HG03097 (cell line): ENCODE measurements at regions not wholly inside any gene's neighbourhood (a gene's known extent, or its start where the extent isn't known, plus 50 kb on each side); places are given as distances from the start of the nearest gene placed in this dataset.
"Not testable (repeated sequence)": the region's sequence is repeated elsewhere in the genome, so short reads cannot be mapped to it uniquely, and the experiment has no call there.

Source experiments
- ATAC-seq: cut with Tn5 transposase; IDR thresholded peaks from one replicate; pipeline ENCODE4 v1.9.1; 2021; ENCODE audit not compliant: unreplicated experiment, low FRiP score

DNA sequence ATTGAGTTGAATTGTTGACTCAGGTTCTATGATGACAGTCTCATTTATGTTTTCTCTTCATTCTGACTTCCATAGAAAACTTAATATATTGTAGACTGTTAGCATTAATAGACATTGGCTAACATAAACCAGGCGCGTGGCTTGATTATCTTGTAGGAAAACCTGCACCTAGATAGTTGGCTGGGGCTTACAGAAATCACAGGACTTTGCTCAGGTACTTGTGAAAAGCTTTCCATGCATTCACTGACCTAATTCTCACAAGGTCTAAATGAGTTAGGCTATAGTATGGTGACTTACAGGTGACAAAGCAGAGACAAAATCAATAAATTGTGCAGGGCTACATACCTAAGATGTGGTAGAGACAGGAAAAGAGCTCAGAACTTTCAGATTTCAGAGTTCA lies 212.8 kb downstream of the GPAT3 start:
- ATAC-seq = no peak

DNA sequence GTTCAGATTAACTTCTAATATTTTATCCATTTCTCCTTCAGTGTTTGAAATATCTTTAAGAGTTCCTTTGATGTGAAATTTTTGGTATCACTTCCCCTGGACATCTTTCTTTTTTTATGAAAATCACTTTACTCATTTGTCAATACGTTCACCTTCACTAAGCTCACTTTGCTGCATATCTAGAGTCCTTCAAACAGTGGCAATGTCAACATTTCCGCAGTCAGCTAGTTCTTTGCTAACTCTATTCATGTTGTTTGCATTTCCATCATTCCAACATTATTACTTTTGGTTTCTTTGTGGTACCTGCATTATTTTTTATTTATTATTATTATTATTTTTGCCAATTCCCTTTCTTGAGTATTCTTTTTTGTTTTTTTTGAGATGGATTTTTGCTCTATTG lies 203.0 kb downstream of the GPAT3 start:
- no peak for ATAC-seq

DNA sequence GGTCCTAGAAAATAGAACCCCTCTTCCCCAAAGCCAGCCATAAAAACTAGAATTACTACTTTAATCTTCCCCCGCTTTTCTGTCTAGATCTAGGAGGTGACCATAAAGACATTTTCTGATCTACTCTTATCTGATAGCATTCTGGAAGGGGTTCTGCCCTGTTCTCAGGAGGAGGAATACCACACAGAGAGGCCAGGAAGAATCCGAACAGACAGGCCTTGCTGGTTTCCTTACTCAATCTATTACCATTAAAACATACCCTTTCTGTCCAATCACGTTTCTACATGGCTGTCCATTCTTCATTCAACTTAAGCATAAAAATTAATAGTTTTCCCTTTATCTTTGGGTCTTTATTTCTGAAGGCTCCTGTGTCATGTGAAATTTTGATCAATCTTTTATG lies 198.7 kb downstream of the GPAT3 start:
- no peak for ATAC-seq

DNA sequence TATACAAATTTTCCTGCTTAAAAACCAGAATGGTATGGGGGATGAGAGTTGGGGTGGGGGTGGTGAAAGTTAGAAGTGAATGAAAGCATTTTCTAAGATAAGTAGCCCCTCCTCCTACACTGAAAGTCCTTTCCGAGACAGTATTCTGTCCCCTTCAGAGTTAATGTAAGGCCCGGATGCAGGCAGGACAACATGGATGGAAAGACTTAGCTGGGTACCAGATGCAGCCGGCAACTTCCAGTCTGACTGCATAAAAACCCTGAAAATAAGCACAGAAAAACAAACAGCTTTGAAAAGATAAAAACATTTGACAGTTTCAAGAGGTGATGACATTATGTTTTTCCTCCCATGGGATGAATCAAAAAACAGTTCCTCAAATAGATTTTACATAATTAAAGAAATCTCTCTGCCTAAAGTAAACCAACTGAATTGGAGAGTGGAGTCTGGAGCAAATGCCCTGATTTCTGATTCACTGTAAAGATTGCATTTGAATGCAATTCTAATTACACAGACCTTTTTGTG lies 196.3 kb downstream of the GPAT3 start:
- ATAC-seq = no peak

DNA sequence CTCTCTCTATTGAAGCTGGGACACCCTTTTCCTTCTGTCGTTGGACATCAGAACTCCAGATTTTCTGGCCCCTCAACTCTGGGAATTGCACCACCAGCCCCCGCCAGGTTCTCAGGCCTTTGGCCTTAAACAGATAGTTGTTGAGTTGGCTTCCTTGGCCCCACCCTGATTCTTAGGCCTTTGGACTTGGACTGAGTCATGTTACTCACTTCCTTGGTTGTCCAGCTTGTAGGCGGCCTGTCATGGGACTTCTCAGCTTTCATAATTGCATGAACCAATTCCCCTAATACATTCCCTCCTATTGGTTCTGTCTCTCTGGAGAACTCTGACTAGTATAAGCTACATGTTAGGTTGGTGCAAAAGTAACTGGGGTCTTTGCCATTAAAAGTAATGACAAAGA lies 195.7 kb downstream of the GPAT3 start:
- no peak for ATAC-seq

DNA sequence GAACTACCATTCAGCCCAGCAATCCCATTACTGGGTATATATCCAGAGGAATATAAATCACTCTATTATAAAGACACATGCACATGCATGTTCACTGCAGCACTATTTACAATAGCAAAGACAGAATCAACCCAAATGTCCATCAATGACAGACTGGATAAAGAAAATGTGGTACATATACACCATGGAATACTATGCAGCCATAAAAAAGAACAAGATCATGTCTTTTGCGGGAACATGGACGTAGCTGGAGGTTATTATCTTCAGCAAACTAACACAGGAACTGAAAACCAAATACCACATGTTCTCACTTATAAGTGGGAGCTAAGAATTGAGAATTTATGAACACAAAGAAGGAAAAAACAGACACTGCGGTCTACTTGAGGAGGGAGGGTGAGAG lies 195.1 kb downstream of the GPAT3 start:
- ATAC-seq = not testable (repeated sequence)

DNA sequence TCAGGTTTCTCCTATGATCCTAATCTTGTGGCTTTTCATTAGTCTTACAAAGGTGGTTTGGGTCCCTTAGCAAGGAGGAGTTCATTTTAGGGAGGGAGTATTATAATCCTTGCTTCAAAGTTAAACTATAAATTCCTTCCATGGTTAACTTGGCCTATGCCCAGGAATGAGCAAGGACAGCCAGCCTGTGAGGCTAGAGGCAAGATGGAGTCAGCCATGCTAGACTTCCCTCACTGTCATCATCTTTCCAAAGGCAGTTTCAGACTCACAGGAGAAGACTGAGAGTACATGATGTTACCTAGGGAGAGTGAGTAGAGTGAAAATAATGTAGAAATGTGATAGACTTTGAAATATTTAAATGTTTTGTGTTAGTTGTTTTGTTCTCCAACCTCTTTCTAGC lies 192.3 kb downstream of the GPAT3 start:
- ATAC-seq = no peak

DNA sequence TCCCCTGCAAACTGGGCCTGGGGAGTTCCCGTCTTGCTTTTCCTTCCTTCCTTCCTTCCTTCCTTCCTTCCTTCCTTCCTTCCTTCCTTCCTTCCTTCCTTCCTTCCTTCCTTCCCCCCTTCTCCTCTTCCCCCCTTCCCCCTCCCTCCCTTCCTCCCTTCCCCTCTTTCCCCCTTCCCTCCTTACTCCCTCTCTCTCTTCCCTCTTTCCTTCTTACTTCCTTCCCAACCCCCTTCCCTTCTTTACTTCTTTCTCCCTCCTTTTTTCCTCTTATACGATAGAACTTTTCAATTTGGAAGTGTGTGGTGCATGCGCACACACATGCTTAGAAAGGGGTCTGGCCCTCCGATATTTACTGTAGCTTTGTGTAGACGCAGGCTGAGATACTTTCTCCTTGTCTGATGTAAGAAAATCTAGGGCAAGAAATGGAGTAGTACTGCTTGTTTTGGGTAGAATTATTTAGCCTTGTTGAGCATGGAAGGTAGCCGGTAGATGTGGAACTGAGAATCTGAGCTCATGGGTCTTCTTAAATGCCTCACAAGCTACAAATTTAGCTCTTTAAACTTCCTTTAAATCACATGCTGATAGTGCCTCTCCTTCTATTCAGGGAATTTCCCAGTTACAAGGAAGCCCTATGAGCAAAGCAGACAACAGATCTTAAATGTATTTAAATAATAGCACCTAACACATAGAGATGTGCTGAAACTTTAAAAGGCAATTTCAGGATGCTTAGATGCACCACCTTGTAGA lies 189.6 kb downstream of the GPAT3 start:
- no peak for ATAC-seq

DNA sequence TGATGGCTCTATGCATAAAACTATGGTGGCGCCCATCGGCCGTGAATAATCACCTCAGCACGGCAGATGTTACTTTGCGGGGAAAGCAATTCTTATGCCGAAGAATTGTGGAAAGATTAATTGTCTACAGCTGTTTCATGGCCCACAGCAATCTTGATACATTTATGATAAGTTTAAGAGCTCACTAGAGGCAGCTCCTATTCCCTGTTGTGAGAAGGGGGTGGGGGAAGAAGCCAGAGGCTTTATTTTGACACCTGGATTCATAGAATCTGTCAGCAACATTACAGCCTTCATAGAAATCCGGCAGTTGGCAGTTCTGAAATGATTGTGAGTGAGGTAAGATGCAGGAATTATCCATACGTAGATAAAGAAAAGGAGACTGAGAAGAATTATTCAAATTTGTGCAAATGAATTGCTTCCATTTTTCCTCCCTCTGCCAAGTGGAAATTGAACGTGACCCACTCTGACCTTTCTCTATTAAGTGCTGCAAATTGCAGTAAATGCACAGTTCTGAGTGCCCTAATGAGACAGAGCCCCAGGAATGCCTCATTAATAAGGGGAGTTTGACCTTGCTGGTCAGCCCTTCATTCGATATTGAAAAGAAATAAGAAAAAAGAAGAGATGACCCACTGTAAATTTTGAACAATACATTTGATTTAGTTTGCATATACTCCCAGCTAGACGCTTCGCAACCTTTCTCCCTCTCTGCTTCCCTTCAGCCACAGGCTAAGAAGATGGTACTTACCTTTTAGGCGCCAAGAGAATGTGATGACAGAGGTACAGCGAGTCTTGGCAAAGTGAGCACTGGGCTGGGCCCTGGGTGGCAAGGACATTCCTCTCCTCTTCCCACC lies 188.8 kb downstream of the GPAT3 start:
- no peak for ATAC-seq

DNA sequence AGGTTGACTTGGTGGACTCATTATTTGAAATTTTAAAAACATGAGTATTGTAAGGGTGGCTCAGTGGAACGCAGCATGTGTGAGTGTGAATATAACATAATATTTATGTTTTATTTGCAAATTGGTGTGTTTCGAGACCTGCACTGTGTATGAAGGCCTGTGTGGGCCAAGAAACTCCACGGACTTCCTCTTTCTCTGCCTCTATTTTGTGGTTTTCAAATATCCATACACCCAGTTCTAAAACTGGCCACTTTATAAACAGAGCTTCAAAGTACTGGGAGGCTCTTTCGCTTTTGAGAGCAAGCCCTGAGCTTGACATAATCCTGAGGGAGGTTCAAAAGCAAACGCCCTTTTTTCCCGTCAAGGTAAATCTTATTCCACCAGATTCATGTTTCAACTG lies 187.7 kb downstream of the GPAT3 start:
- no peak for ATAC-seq

DNA sequence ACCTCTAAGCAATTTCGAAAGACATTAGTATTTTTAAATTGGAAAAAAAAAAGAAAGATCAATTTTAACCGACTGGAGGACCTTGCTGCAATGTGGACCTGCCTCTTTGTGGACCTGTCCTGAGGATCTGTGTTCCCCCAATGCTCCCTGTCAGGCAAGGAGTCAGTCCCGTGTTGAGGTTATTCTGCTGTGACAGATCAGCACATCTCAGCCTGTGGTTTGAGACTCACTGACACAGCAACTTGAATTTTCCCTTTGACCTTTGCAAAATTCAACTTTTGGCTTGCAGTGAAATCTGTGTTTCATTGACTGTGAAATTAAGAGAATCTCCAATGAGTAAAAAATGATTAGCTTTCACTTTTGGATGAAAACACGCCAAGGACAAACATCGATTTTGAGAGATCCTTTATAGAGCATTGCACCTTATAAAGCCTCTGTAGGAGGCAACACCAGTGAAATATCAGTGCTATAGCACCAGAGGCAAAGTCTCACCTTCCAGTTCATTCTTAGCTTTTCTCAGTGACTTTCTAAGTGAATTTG lies 186.9 kb downstream of the GPAT3 start:
- no peak for ATAC-seq

DNA sequence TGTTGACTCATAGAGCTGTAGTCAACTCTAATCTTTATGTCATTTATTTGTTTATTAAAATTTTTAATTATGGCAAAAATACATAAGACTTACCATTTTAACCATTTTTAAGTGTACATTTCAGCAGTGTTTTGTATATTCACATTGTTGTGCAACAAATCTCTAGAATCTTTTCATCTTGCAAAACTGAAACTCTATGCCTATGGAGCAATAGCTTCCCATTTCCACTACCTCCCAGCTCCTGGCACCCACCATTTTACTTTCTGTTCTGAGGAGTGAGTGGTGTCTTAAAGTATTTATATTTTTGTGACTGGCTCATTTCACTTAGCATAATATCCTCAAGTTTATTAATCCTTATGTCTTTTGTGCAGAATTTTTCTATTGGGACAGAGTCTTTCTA lies 181.0 kb downstream of the GPAT3 start:
- ATAC-seq = no peak

DNA sequence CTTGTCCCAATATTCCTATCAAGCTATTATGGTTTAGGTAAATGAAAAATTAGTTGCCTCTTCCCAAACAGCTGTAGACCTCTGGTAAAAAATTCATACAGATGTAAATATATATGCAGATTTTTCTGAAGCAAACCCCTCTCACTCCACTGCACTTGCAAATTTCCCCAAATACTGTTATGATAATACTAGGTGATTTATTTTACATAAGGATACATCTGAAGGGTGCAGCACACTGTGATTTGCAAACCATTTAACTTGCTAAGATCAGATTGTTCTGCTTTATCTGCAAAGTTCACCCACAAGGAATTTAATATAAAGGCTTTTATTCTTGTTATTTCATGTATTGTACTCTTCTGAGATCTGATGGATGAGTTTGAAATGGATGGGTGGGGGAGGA lies 177.0 kb downstream of the GPAT3 start:
- ATAC-seq = no peak

DNA sequence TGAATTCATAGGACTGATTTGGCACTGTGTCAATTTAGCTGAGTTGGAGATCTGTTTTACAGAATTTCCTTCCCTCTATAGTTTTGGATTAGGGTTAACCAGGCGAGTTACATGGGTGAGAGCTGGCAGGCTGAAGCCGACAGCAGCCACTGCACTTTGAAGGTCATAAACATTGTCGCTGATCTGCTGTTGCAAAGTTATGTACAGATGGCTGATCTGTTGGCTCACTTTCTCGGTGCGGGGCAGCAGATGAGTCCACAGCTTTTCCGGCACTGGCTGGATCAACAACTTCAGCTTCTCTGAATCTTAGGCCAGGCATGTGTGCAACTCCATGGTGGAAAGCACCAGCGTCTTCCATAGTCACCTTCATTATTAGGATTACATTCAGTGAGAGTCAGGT lies 173.7 kb downstream of the GPAT3 start:
- ATAC-seq = no peak

DNA sequence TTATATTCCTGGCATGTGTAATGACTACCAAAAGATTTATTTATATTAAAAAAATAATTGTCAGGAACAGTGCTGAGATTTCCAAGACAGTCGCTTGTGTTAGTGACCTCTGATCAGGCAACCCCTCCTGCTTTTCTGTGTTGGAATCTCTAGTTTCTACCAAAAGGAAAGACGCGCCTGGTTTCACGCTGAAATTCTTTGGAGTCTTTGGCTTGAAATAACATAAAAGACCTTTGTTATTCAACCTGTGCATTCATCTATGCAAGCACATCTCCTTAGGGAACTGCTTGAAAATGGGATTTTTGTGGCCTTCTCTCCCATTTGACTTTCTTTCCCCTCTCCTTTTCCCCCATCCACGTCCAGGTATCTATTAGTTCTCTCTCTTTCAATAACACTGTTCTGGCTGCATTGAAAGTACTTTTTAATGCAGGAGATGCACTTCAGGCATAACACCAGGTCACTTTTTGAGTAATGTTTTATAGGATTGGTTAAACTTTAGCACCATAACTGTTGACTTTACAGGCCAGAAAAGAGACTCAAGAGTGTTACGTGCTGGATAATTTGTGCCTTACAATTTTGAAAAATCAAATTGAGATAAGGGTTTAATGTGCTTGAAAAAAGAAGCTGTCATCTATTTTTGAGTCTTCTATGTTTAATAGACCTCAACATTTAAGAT lies 172.7 kb downstream of the GPAT3 start:
- no peak for ATAC-seq

DNA sequence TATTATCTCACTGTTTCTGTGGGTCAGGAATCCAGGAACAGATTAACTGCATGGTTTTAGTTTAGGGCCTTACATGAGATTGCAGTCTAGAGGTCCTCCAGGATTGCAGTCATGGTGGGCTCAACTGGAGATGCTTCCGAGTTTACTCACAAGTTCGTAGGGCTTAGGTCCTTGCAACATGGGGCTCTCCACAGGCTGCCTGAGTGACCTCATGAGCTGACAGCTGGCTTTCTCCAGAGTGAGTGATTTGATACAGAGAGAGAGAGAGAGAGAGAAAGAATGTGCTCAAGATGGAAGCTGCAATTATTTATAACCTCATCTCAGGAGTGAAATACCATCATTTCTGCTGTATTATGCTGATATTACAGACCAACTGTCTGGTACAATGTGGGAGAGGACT lies 168.9 kb downstream of the GPAT3 start:
- ATAC-seq = no peak

DNA sequence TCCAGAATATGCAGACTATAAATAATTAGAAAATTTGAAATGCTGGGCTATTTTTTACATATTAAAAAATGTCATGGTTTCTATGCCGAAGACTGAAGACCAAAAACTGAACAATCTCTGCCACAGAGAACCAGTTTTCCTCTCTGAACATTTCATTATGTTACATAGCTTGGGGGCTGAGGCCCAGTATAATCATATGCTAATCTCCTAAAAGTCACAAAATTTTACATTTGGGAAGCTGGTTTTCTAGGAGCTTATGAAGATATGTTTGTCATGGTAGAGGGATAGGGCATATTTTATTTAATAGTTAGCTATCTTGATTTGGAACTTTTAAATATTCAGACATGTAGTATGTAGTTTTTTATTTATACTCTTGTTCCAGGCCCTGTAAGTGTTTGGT lies 167.8 kb downstream of the GPAT3 start:
- ATAC-seq = no peak

DNA sequence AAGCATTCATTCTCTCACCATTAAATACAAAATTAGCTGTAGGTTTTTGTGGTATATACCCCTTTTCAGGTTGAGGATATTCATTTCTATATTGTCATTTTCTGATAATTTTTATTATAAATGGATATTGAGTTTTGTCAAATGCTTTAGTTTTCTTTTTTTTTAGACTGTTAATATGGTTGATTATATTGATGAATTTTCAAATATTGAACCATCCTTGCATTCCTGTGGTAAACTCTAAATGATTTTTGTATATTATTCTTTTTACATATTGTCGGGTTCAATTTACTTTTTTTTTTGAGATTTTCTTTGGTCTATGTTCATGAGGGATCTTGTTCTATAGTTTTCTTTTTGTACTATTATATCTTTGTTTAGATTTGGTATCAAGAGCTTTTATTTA lies 165.1 kb downstream of the GPAT3 start:
- ATAC-seq = no peak

DNA sequence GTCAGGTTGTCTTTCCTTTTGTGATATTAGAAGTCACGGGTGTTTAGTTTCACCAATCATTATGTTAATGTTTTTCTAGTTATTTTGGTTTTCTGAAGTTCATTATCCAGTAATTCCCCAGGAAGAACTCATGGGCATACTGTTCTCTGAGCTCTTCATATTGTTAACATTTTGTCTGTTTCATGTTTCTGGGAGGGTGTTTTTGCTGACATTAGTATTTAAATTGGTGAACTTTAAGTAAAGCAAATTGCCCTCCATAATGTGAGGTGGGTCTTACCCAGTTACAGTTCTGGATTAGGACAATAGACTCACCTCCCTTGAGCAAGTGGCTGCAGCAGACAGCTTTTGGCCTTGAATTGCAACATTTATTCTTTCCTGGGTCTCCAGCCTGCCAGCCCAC lies 163.4 kb downstream of the GPAT3 start:
- ATAC-seq = no peak

DNA sequence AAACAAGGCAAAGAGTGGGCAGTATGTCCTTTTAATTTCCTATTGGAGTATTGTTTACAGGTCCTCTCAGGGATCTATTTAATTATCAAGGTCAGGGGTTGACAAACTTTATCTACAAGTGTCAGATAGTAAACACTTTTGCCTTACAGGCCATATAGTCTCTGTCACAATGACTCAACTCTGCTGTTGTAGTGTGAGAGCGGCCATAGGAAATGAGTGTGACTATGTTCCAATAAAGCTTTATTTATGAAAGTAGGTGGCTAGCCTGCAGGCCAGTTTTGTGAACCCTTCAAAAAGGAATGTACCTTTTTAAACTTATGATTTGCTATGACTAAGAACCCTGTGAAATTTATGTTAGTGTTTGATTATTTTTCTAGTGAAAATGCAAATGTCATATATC lies 156.1 kb downstream of the GPAT3 start:
- ATAC-seq = no peak

DNA sequence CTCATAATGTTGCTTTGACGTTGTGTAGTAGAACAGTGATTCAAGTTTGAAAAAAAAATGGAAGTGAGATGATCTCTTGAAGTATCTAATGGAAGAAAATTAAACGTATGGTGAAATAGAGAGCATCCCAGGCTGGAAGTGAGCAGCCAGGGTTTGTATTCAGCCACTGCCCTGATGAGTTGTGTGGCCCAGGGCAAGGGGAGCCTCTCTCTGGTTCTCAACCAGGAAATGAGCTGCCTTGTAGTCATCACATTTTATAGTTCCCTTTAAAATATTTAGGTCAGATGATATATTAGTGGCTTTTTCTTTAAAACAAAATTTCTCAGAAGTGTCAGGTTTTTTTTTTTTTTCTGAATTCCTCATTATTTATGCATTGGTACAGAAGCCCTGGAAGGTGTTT lies 150.3 kb downstream of the GPAT3 start:
- no peak for ATAC-seq
